Suprapubic skin (tissue), 4 donors: ENCODE measurements at regions not wholly inside any gene's neighbourhood (a gene's known extent, or its start where the extent isn't known, plus 50 kb on each side); places are given as distances from the start of the nearest gene placed in this dataset.

Source experiments
- DNase-seq, 2 donors: peaks; one replicate each; pipeline ENCODE4 v3.0.0-alpha.2; 2019; ENCODE audit warnings: low spot score in 2 of 2
- H3K27ac ChIP-seq: fragments of 200-600 bp; sonication (generic); one replicate; pipeline ENCODE4 v1.5.1; 2019
- H3K27me3 ChIP-seq: fragments of 200-600 bp; sonication (generic); one replicate; pipeline ENCODE4 v1.5.1; 2019
- H3K36me3 ChIP-seq: fragments of 200-600 bp; sonication (generic); one replicate; pipeline ENCODE4 v1.5.1; 2019
- H3K4me1 ChIP-seq: fragments of 200-600 bp; sonication (generic); one replicate; pipeline ENCODE4 v1.5.1; 2019
- H3K4me3 ChIP-seq: fragments of 200-600 bp; sonication (generic); one replicate; pipeline ENCODE4 v1.5.1; 2019; ENCODE audit warnings: mild to moderate bottlenecking
- H3K9me3 ChIP-seq: fragments of 200-600 bp; sonication (generic); one replicate; pipeline ENCODE4 v1.5.1; 2019
- EP300 ChIP-seq: sonication (generic); formaldehyde crosslinking; IDR thresholded peaks from one replicate; pipeline ENCODE4 v1.6.1; 2017; ENCODE audit warnings: antibody characterized with exemption
- POLR2A ChIP-seq, 2 donors: fragments of 450-650 bp; IDR thresholded peaks; one replicate each; pipeline ENCODE4 v1.6.1; 2017; ENCODE audit warnings: antibody characterized with exemption in 2 of 2, mild to moderate bottlenecking in 2 of 2, moderate library complexity in 2 of 2
- POLR2AphosphoS5 ChIP-seq, 3 donors: sonication (generic); formaldehyde crosslinking; IDR thresholded peaks; one replicate each; pipeline ENCODE4 v1.6.1; 2017; ENCODE audit warnings: antibody characterized with exemption in 3 of 3
- WGBS: methylation state at CpG from one replicate; pipeline ENCODE4 v1.1.5; 2018; 5-methylcytosine and 5-hydroxymethylcytosine counted together
- TF ChIP-seq, protein P1 (sequence below), 2 donors: fragments of 200-600 bp in 1 of 2; fragments of 450-650 bp in 1 of 2; sonication (generic) in 1 of 2; IDR thresholded peaks; one replicate each; pipeline ENCODE4 v1.5.1; 2016 to 2019; ENCODE audit warnings: antibody characterized with exemption in 2 of 2, mild to moderate bottlenecking in 1 of 2, moderate library complexity in 1 of 2

DNA sequence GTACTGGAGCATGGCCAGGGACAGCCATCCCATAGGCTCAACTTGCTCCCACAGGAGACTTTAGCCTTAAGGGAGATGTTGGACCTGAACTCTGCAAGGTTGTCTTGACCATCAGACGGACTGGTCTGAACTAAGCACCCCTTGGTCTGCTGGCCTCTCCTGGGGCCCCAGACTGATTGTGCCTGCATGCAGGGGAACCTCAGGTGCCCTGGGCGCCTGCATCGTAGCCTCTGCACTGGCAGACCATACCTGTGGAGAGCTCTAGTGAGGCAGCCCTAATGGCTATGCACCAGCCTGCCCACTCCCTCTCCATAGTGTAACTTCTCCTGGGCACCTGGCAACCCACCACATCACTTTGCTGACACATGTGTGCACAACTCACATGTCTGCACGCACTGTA, 395.6 kb downstream of the ZPLD1 start:
- H3K27me3 ChIP-seq, result no peaks in the 10 kb centered on the region
- DNase-seq, result no peak
- H3K9me3 ChIP-seq, result no peaks in the 10 kb centered on the region
- no peaks in the 10 kb centered on the region for H3K4me1 ChIP-seq
- TF ChIP-seq, protein P1, sequence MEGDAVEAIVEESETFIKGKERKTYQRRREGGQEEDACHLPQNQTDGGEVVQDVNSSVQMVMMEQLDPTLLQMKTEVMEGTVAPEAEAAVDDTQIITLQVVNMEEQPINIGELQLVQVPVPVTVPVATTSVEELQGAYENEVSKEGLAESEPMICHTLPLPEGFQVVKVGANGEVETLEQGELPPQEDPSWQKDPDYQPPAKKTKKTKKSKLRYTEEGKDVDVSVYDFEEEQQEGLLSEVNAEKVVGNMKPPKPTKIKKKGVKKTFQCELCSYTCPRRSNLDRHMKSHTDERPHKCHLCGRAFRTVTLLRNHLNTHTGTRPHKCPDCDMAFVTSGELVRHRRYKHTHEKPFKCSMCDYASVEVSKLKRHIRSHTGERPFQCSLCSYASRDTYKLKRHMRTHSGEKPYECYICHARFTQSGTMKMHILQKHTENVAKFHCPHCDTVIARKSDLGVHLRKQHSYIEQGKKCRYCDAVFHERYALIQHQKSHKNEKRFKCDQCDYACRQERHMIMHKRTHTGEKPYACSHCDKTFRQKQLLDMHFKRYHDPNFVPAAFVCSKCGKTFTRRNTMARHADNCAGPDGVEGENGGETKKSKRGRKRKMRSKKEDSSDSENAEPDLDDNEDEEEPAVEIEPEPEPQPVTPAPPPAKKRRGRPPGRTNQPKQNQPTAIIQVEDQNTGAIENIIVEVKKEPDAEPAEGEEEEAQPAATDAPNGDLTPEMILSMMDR (IDR thresholded peaks at IDR 0.05), result no peak
- TF ChIP-seq POLR2A (IDR thresholded peaks at IDR 0.05) (no peak), EP300 (no peak), POLR2AphosphoS5 (IDR thresholded peaks at IDR 0.05) (no peak)
- no peak overlapping the region for H3K4me3 ChIP-seq
- 100% methylated on average over 1 of the region's 4 CpGs for WGBS
- no peak overlapping the region for H3K27ac ChIP-seq
- no peaks in the 10 kb centered on the region for H3K36me3 ChIP-seq

DNA sequence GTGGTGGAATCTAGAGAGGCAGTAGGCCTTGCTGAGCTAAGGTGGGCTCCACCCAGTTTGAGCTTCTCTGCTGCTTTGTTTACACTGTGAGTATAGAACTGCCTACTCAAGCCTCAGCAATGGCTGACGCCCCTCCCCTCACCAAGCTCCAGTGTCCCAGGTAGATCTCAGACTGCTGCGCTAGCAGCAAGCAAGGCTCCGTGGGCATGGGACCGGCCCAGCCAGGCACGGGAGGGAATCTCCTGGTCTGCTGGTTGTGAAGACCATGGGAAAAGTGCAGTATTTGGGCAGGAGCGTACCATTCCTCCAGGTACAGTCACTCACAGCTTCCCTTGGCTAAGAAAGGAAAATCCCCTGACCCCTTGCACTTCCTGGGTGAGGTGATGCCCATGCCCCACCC, 407.1 kb downstream of the ZPLD1 start:
- DNase-seq, result no peak
- TF ChIP-seq POLR2A (IDR thresholded peaks at IDR 0.05), result no peak
- TF ChIP-seq EP300, result no peak
- TF ChIP-seq, protein P1 (IDR thresholded peaks at IDR 0.05), result no peak
- no peak for TF ChIP-seq POLR2AphosphoS5 (IDR thresholded peaks at IDR 0.05)
- WGBS, result 40% methylated on average over 2 of the region's 6 CpGs
- no peaks in the 10 kb centered on the region for H3K36me3 ChIP-seq
- H3K27me3 ChIP-seq, result no peaks in the 10 kb centered on the region
- H3K9me3 ChIP-seq, result no peaks in the 10 kb centered on the region
- H3K4me3 ChIP-seq, result no peak overlapping the region
- no peaks in the 10 kb centered on the region for H3K4me1 ChIP-seq
- no peak overlapping the region for H3K27ac ChIP-seq

DNA sequence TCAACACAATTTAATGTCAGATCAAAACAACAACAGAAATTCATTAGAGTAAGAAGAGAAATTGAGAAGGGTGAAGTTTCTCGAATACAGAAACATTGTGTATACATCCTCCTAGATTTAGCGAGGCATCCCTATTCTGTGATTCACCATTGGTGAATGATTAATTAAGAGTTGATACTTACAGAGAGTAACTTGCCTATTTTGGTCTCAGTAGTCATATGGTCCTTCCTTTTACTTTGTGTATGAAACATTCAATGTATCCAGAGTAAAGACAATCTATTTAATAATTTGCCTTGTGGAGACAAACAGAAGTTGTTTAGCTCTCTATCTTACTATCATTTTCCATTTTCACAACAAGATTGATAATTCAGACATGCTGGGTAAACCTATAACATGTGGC, 432.0 kb downstream of the ZPLD1 start:
- no peak for TF ChIP-seq POLR2A (IDR thresholded peaks at IDR 0.05)
- TF ChIP-seq POLR2AphosphoS5 (IDR thresholded peaks at IDR 0.05), result no peak
- TF ChIP-seq, protein P1 (IDR thresholded peaks at IDR 0.05), result no peak
- Histone ChIP-seq H3K9me3 (no peaks in the 10 kb centered on the region), H3K27me3 (no peaks in the 10 kb centered on the region), H3K27ac (no peak overlapping the region), H3K4me1 (no peaks in the 10 kb centered on the region), H3K4me3 (no peak overlapping the region), H3K36me3 (no peaks in the 10 kb centered on the region)
- 98% methylated on average over 2 of the region's 2 CpGs for WGBS
- DNase-seq, result no peak

DNA sequence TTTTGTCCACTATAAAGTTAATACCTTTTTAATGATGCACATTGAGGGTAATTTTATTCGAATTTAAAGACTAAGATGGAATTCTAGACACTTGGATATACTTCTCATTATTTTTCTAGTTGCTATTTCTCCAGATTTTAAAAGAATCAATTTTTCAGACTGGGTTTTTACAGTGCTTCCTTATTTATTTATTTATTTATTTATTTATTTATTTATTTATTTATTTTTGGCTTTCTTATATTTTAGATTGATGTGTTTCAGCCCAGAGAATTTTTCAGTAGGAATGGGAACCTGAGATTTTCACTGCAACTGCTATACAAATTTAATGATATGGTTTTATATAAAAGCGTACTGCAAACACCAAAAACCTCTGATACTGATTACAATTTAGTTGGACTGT, 448.7 kb downstream of the ZPLD1 start:
- no peaks in the 10 kb centered on the region for H3K4me1 ChIP-seq
- no peaks in the 10 kb centered on the region for H3K36me3 ChIP-seq
- TF ChIP-seq, protein P1 (IDR thresholded peaks at IDR 0.05), result no peak
- TF ChIP-seq EP300 (no peak), POLR2A (IDR thresholded peaks at IDR 0.05) (no peak), POLR2AphosphoS5 (IDR thresholded peaks at IDR 0.05) (no peak)
- DNase-seq, result no peak
- H3K4me3 ChIP-seq, result no peak overlapping the region
- 73% methylated on average over 2 of the region's 2 CpGs for WGBS
- H3K27ac ChIP-seq, result no peak overlapping the region
- H3K9me3 ChIP-seq, result no peaks in the 10 kb centered on the region
- no peaks in the 10 kb centered on the region for H3K27me3 ChIP-seq

DNA sequence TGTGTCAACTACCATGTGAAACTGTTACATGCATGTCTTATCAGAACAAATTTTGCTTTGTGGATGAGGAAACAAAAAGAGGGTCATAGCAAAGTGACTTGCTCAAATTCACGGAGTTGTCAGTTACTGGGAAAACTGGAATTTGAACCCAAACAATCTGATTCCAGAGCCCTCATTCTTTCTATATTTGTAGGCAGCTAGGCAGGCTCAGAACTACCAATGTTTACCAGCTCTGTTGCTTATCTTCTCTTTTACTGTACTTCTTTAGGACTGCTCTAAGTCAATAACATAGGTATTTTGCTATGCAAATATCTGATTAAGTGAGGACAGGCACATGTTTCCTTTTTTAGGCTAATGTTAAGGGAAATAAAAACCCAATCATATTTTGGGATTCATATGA, 450.5 kb downstream of the ZPLD1 start:
- TF ChIP-seq POLR2AphosphoS5 (IDR thresholded peaks at IDR 0.05), result no peak
- TF ChIP-seq, protein P1 (IDR thresholded peaks at IDR 0.05), result no peak
- no peak for TF ChIP-seq EP300
- no peak for TF ChIP-seq POLR2A (IDR thresholded peaks at IDR 0.05)
- no peaks in the 10 kb centered on the region for H3K9me3 ChIP-seq
- no peaks in the 10 kb centered on the region for H3K27me3 ChIP-seq
- H3K36me3 ChIP-seq, result no peaks in the 10 kb centered on the region
- H3K4me3 ChIP-seq, result no peak overlapping the region
- WGBS, result 96% methylated on average over 1 of the region's 1 CpG
- no peak for DNase-seq
- H3K4me1 ChIP-seq, result no peaks in the 10 kb centered on the region
- H3K27ac ChIP-seq, result no peak overlapping the region
